Spleen (tissue), 7 donors: ENCODE measurements at regions not wholly inside any gene's neighbourhood (a gene's known extent, or its start where the extent isn't known, plus 50 kb on each side); places are given as distances from the start of the nearest gene placed in this dataset.

ENCODE experiments used
- POLR2A ChIP-seq, 3 donors: fragments of 450-650 bp; IDR thresholded peaks; one replicate each; pipeline ENCODE4 v1.5.1; 2017; ENCODE audit warnings: antibody characterized with exemption in 3 of 3, mild to moderate bottlenecking in 1 of 3
- POLR2AphosphoS5 ChIP-seq, 3 donors: sonication (generic); formaldehyde crosslinking; IDR thresholded peaks; one replicate each; pipeline ENCODE4 v1.5.1; 2017; ENCODE audit warnings: antibody characterized with exemption in 3 of 3
- TF ChIP-seq, protein P1 (sequence below), 11 experiments: fragments of 200-600 bp in 7 of 11; fragments of 450-650 bp in 4 of 11; sonication (generic) in 4 of 11; IDR thresholded peaks in 8 of 11; conservative IDR thresholded peaks in 3 of 11; 1 replicate in 7 of 11; 2 replicates in 4 of 11; pipeline versions ENCODE4 v1.4.0 to v1.8.0; 2016 to 2021; ENCODE audit warnings: antibody characterized with exemption in 11 of 11, inconsistent platforms in 4 of 11, mild to moderate bottlenecking in 1 of 11
- donor health status: DM: no; HTN: no; CAD: no; lungs with moderate emphysema.
- donor health status: DM: no; HTN: no; CAD: no.
- donor health status: DM: no; HTN: no; CAD: no.

DNA sequence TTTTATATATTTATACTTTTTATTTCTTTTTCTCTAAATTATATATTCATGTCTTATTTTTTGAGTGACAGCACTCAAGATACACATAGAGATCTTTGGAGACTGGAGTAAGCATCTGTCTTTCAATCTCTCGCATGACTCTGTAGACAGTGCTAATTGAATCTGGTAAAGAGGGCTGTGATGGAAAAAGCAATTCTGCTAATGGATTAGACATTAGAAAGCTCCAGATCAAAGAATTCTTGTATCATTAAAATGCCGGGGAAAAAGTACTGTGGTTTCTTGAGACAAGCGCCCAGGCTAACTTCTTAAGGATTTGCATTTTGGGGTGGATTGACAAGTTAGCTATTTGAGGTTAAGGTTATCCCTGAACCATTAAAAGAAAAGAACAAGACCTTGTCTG is 383.1 kb upstream of the TNP1 start:
- TF ChIP-seq, protein P1, sequence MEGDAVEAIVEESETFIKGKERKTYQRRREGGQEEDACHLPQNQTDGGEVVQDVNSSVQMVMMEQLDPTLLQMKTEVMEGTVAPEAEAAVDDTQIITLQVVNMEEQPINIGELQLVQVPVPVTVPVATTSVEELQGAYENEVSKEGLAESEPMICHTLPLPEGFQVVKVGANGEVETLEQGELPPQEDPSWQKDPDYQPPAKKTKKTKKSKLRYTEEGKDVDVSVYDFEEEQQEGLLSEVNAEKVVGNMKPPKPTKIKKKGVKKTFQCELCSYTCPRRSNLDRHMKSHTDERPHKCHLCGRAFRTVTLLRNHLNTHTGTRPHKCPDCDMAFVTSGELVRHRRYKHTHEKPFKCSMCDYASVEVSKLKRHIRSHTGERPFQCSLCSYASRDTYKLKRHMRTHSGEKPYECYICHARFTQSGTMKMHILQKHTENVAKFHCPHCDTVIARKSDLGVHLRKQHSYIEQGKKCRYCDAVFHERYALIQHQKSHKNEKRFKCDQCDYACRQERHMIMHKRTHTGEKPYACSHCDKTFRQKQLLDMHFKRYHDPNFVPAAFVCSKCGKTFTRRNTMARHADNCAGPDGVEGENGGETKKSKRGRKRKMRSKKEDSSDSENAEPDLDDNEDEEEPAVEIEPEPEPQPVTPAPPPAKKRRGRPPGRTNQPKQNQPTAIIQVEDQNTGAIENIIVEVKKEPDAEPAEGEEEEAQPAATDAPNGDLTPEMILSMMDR (IDR thresholded peaks at IDR 0.05 in 8 of 11, conservative IDR thresholded peaks at IDR 0.05 in 3 of 11), result no peak
- TF ChIP-seq POLR2AphosphoS5 (IDR thresholded peaks at IDR 0.05), result no peak
- TF ChIP-seq POLR2A (IDR thresholded peaks at IDR 0.05), result no peak
